Body of pancreas (tissue), 4 donors: ENCODE measurements at regions not wholly inside any gene's neighbourhood (a gene's known extent, or its start where the extent isn't known, plus 50 kb on each side); places are given as distances from the start of the nearest gene placed in this dataset.
"Not testable (repeated sequence)": the region's sequence is repeated elsewhere in the genome, so short reads cannot be mapped to it uniquely, and the experiment has no call there.

Experiments used
- ATAC-seq: fragments of 150-250 bp; one replicate; pipeline ENCODE4 v1.9.1; 2016
- DNase-seq, 4 donors: peaks; one replicate each; pipeline ENCODE4 v3.0.0-alpha.2; 2019
- H3K27ac ChIP-seq, 4 donors: fragments of 200-600 bp; sonication (generic); 1 replicate in 3 of 4; 2 replicates in 1 of 4; pipeline versions ENCODE4 v1.5.1 to v1.6.1; 2016 to 2019; ENCODE audit warnings: mild to moderate bottlenecking in 1 of 4, mixed read lengths in 1 of 4, moderate library complexity in 1 of 4
- H3K27me3 ChIP-seq, 2 donors: fragments of 200-600 bp; sonication (generic); one replicate each; pipeline ENCODE4 v1.6.0; 2016; ENCODE audit warnings: mild to moderate bottlenecking in 1 of 2
- H3K36me3 ChIP-seq, 2 donors: fragments of 200-600 bp; sonication (generic); replicated peaks in 1 of 2; 2 replicates each; pipeline ENCODE4 v1.5.1; 2016; ENCODE audit warnings: low read depth in 2 of 2; ENCODE audit not compliant: insufficient read depth in 1 of 2
- H3K4me1 ChIP-seq: fragments of 200-600 bp; sonication (generic); one replicate; pipeline ENCODE4 v1.6.0; 2016
- H3K4me3 ChIP-seq, 2 donors: fragments of 200-600 bp; sonication (generic); 1 replicate in 1 of 2; 2 replicates in 1 of 2; pipeline ENCODE4 v1.5.1; 2016 to 2019
- H3K9me3 ChIP-seq, 3 donors: fragments of 200-600 bp; sonication (generic); 1 replicate in 2 of 3; 2 replicates in 1 of 3; pipeline ENCODE4 v1.5.1; 2016
- CTCF ChIP-seq, 7 experiments: fragments of 450-650 bp in 4 of 7; fragments of 200-600 bp in 3 of 7; sonication (generic) in 3 of 7; IDR thresholded peaks; one replicate each; pipeline ENCODE4 v1.5.1; 2016 to 2019; ENCODE audit warnings: antibody characterized with exemption in 7 of 7
- POLR2A ChIP-seq, 3 donors: fragments of 450-650 bp; IDR thresholded peaks; one replicate each; pipeline ENCODE4 v1.6.1; 2016; ENCODE audit warnings: antibody characterized with exemption in 3 of 3, mild to moderate bottlenecking in 2 of 3
- WGBS, 2 donors: methylation state at CpG; one replicate each; pipeline ENCODE4 v1.1.5; 2017; 5-methylcytosine and 5-hydroxymethylcytosine counted together
- intact Hi-C: fragments of 100-400 bp; cut with DNase I; formaldehyde crosslinking; loops from one replicate; pipeline ENCODE4 v1.15.1; 2023

GRCh38 chr10:109809954-109810353 is 113.4 kb downstream of the XPNPEP1 start:
- H3K36me3 ChIP-seq, H3K4me1 ChIP-seq, H3K27ac ChIP-seq, ATAC-seq, intact Hi-C loops, H3K4me3 ChIP-seq, H3K27me3 ChIP-seq, H3K9me3 ChIP-seq, DNase-seq: not testable (repeated sequence)
- 80 to 100% methylated on average over 1 of the region's 1 CpG for WGBS, 2 donors

GRCh38 chr10:109801191-109801590 is 122.1 kb downstream of the XPNPEP1 start:
- ATAC-seq, intact Hi-C loops: not testable (repeated sequence)

GRCh38 chr10:109790647-109791046 is 132.7 kb downstream of the XPNPEP1 start:
- no peak for TF ChIP-seq CTCF (IDR thresholded peaks at IDR 0.05)
- no peak for TF ChIP-seq POLR2A (IDR thresholded peaks at IDR 0.05)
- Histone ChIP-seq H3K36me3 (no peaks in the 10 kb centered on the region), H3K27me3 (no peaks in the 10 kb centered on the region), H3K9me3 (no peaks in the 10 kb centered on the region), H3K4me1 (no peaks in the 10 kb centered on the region), H3K27ac (no peak overlapping the region), H3K4me3 (no peak overlapping the region)
- WGBS, 2 donors, result 86 to 88% methylated on average over 4 of the region's 4 CpGs
- no peak for ATAC-seq
- intact Hi-C loops, result no loop called here
- no peak for DNase-seq

More at GRCh38 chr10:109801191-109801590, 122.1 kb downstream of the XPNPEP1 start:
- not testable (repeated sequence) for H3K4me1 ChIP-seq, H3K9me3 ChIP-seq, H3K27ac ChIP-seq, H3K27me3 ChIP-seq, H3K36me3 ChIP-seq, H3K4me3 ChIP-seq, DNase-seq
- WGBS, 2 donors, result 84 to 92% methylated on average over 14 of the region's 14 CpGs

- Histone ChIP-seq H3K27me3 (no peaks in the 10 kb centered on the region), H3K27ac (no peak overlapping the region), H3K4me3 (no peak overlapping the region), H3K4me1 (no peaks in the 10 kb centered on the region), H3K9me3 (no peaks in the 10 kb centered on the region), H3K36me3 (no peaks in the 10 kb centered on the region)
- intact Hi-C loops, result no loop called here
- WGBS, 2 donors, result 72 to 76% methylated on average over 3 of the region's 3 CpGs
- ATAC-seq (no peak), DNase-seq (no peak)
- TF ChIP-seq POLR2A (IDR thresholded peaks at IDR 0.05), result no peak
Observed at GRCh38 chr10:109784236-109784635, 139.1 kb downstream of the XPNPEP1 start.

GRCh38 chr10:109783286-109783685 is 140.0 kb downstream of the XPNPEP1 start:
- TF ChIP-seq CTCF (IDR thresholded peaks at IDR 0.05) (no peak), POLR2A (IDR thresholded peaks at IDR 0.05) (no peak)
- 85 to 86% methylated on average over 5 of the region's 5 CpGs for WGBS, 2 donors
- ATAC-seq (no peak), DNase-seq (no peak)
- intact Hi-C loops, result no loop called here
- H3K9me3 ChIP-seq, result no peaks in the 10 kb centered on the region
- no peaks in the 10 kb centered on the region for H3K4me1 ChIP-seq
- H3K4me3 ChIP-seq, result no peak overlapping the region
- no peaks in the 10 kb centered on the region for H3K27me3 ChIP-seq
- no peaks in the 10 kb centered on the region for H3K36me3 ChIP-seq
- no peak overlapping the region for H3K27ac ChIP-seq

GRCh38 chr10:109780997-109781396 is 142.3 kb downstream of the XPNPEP1 start:
- intact Hi-C loops, result no loop called here
- DNase-seq (no peak), ATAC-seq (no peak)
- H3K4me3 ChIP-seq, result no peak overlapping the region
- TF ChIP-seq POLR2A (IDR thresholded peaks at IDR 0.05) (no peak), CTCF (IDR thresholded peaks at IDR 0.05) (no peak)
- H3K4me1 ChIP-seq, result no peaks in the 10 kb centered on the region
- H3K9me3 ChIP-seq, result no peaks in the 10 kb centered on the region
- H3K27ac ChIP-seq, result no peak overlapping the region
- H3K27me3 ChIP-seq, result no peaks in the 10 kb centered on the region
- no peaks in the 10 kb centered on the region for H3K36me3 ChIP-seq
